Epithelial cell of esophagus (primary cell): ENCODE measurements at regions not wholly inside any gene's neighbourhood (a gene's known extent, or its start where the extent isn't known, plus 50 kb on each side); places are given as distances from the start of the nearest gene placed in this dataset.
"Not testable (repeated sequence)": the region's sequence is repeated elsewhere in the genome, so short reads cannot be mapped to it uniquely, and the experiment has no call there.

Source experiments
- DNase-seq: peaks from one replicate; pipeline ENCODE4 v3.0.0; 2010; ENCODE audit warnings: low read depth
- H3K4me3 ChIP-seq: 2 replicates; pipeline ENCODE4 v1.5.1; 2011; ENCODE audit warnings: mild to moderate bottlenecking, low read length, control low read depth
- CTCF ChIP-seq: IDR thresholded peaks from 2 replicates; pipeline ENCODE4 v1.5.1; 2011; ENCODE audit warnings: low read depth, mild to moderate bottlenecking, low read length, control low read depth, inconsistent platforms; ENCODE audit not compliant: insufficient read depth; ENCODE audit errors: missing control alignments

GRCh38 chr4:127383666-127384065 is 249.1 kb upstream of the INTU start:
- H3K4me3 ChIP-seq: no peak overlapping the region
- peak; percentile 4 for DNase-seq
- no peak for TF ChIP-seq CTCF

- H3K4me3 ChIP-seq: no peak overlapping the region
- TF ChIP-seq CTCF: no peak
- DNase-seq: no peak
Measured at GRCh38 chr4:127394516-127394915, 238.2 kb upstream of the INTU start.

- no peak for DNase-seq
- no peak overlapping the region for H3K4me3 ChIP-seq
- no peak for TF ChIP-seq CTCF
Measured at GRCh38 chr4:127400276-127400675, 232.5 kb upstream of the INTU start.

GRCh38 chr4:127400731-127401346 is 231.9 kb upstream of the INTU start:
- TF ChIP-seq CTCF: peak; percentile 99
- DNase-seq: peak; percentile 85
- H3K4me3 ChIP-seq: no peak overlapping the region

- TF ChIP-seq CTCF: no peak
- no peak overlapping the region for H3K4me3 ChIP-seq
- DNase-seq: no peak
Measured at GRCh38 chr4:127403471-127404084, 229.2 kb upstream of the INTU start.

GRCh38 chr4:127406187-127406586 is 226.6 kb upstream of the INTU start:
- DNase-seq: no peak
- no peak for TF ChIP-seq CTCF

GRCh38 chr4:127407572-127407971 is 225.2 kb upstream of the INTU start:
- DNase-seq: peak; percentile 21
- H3K4me3 ChIP-seq: not testable (repeated sequence)

More at GRCh38 chr4:127406187-127406586, 226.6 kb upstream of the INTU start:
- no peak overlapping the region for H3K4me3 ChIP-seq
